K562 (cell line): ENCODE measurements at regions not wholly inside any gene's neighbourhood (a gene's known extent, or its start where the extent isn't known, plus 50 kb on each side); places are given as distances from the start of the nearest gene placed in this dataset.

Experiments used
- ATAC-seq: fragments of 200-7000 bp; cut with Tn5 transposase; 3 replicates; pipeline ENCODE4 v1.9.1; 2020; ENCODE audit warnings: moderate library complexity
- BruUV-seq: library from RNA; stranded (reverse); fragments of 400-500 nt; replicated peaks from 2 replicates; lab custom pipeline; 2021; lab: Mats Ljungman, UMichigan
- CTCF ChIA-PET: fragments of 300-600 bp; formaldehyde crosslinking; extraction: SDS; loops from one replicate; lab custom pipeline; 2021; ENCODE audit warnings: low intra/inter-chr PET ratio; lab: Yijun Ruan, JAX
- POLR2A ChIA-PET: fragments of 300-600, 350-650 bp; sonication (Branson Sonifier 250); formaldehyde crosslinking; extraction: SDS; loops from one replicate; lab custom pipeline; 2021; ENCODE audit warnings: antibody characterized with exemption, inconsistent platforms; lab: Yijun Ruan, JAX
- DNase-seq, 4 experiments: peaks; one replicate each; pipeline versions ENCODE4 v3.0.0 to v3.0.0-alpha.2; 2011 to 2018; ENCODE audit warnings: low spot score in 3 of 4, mixed read lengths in 3 of 4; ENCODE audit errors: extremely low read depth in 1 of 4
- FAIRE-seq: peaks from 2 replicates; lab custom pipeline; 2011; peaks lifted over from hg19 to GRCh38; lab: Jason Lieb, UNC
- H2AFZ ChIP-seq: 2 replicates; pipeline ENCODE4 v1.6.0; 2011; ENCODE audit warnings: low read depth, low read length, control low read depth, inconsistent platforms
- H3K27ac ChIP-seq: fragments of 200-600 bp; 3 replicates; pipeline ENCODE4 v1.8.0; 2011; ENCODE audit warnings: low read depth, mild to moderate bottlenecking, control low read depth, inconsistent platforms, low read length, moderate library complexity, mixed read lengths; ENCODE audit errors: extremely low read depth
- H3K27me3 ChIP-seq, 2 experiments: fragments of 300-600 bp in 1 of 2; 2 replicates in 1 of 2; 3 replicates in 1 of 2; pipeline versions ENCODE4 v1.6.0 to v1.8.0; 2011; ENCODE audit warnings: inconsistent platforms in 2 of 2, low read length in 2 of 2, mild to moderate bottlenecking in 1 of 2, mixed read lengths in 1 of 2, moderate library complexity in 1 of 2; ENCODE audit not compliant: control insufficient read depth in 2 of 2, insufficient read depth in 2 of 2
- H3K36me3 ChIP-seq: fragments of 300-600 bp; 3 replicates; pipeline ENCODE4 v1.8.0; 2011; ENCODE audit warnings: mild to moderate bottlenecking, low read length, inconsistent platforms; ENCODE audit not compliant: control insufficient read depth, insufficient read depth
- H3K4me1 ChIP-seq, 2 experiments: fragments of 200-600 bp in 1 of 2; replicated peaks in 1 of 2; 2 replicates in 1 of 2; 3 replicates in 1 of 2; pipeline versions ENCODE4 v1.5.1 to v1.8.0; 2011; ENCODE audit warnings: inconsistent platforms in 2 of 2, low read length in 2 of 2, mild to moderate bottlenecking in 1 of 2, mixed read lengths in 1 of 2, moderate library complexity in 1 of 2; ENCODE audit not compliant: control insufficient read depth in 2 of 2, insufficient read depth in 2 of 2
- H3K4me2 ChIP-seq: 2 replicates; pipeline ENCODE4 v1.6.1; 2011; ENCODE audit warnings: low read length, control low read depth, inconsistent platforms, mixed read lengths; ENCODE audit not compliant: insufficient read depth
- H3K4me3 ChIP-seq: fragments of 200-600 bp; sonication (generic), shearing (Covaris generic); 2 replicates; pipeline ENCODE4 v1.5.1; 2016; ENCODE audit warnings: control low read depth, inconsistent platforms
- H3K79me2 ChIP-seq: fragments of 200-600 bp; 3 replicates; pipeline ENCODE4 v1.8.0; 2011; ENCODE audit warnings: low read length, inconsistent platforms; ENCODE audit not compliant: control insufficient read depth, insufficient read depth
- H3K9ac ChIP-seq, 2 experiments: 2 replicates each; pipeline versions ENCODE4 v1.6.0 to v1.6.1; 2011; ENCODE audit warnings: low read depth in 2 of 2, low read length in 2 of 2, control low read depth in 1 of 2, inconsistent platforms in 1 of 2, mild to moderate bottlenecking in 1 of 2, mixed read lengths in 1 of 2; ENCODE audit not compliant: insufficient read depth in 1 of 2
- H3K9me1 ChIP-seq: one replicate; pipeline ENCODE4 v1.6.0; 2011; ENCODE audit warnings: inconsistent platforms, mild to moderate bottlenecking, low read length, moderate library complexity; ENCODE audit not compliant: control insufficient read depth, insufficient read depth
- H3K9me3 ChIP-seq: replicated peaks from 2 replicates; pipeline ENCODE4 v1.5.1; 2011; ENCODE audit warnings: low read depth, low read length, inconsistent platforms; ENCODE audit not compliant: control insufficient read depth, insufficient read depth
- H4K20me1 ChIP-seq: replicated peaks from 2 replicates; pipeline ENCODE4 v1.6.1; 2011; ENCODE audit warnings: low read length, inconsistent platforms, mixed read lengths; ENCODE audit not compliant: control insufficient read depth, insufficient read depth
- FOXA1 ChIP-seq: fragments of 450-650 bp; IDR thresholded peaks from 2 replicates; pipeline ENCODE4 v1.6.1; 2016; ENCODE audit warnings: mild to moderate bottlenecking, borderline replicate concordance
- GTF2F1 ChIP-seq: IDR thresholded peaks from 2 replicates; pipeline ENCODE4 v1.6.1; 2011; ENCODE audit warnings: low read depth, low read length, improper control_type of control experiment
- HNRNPL ChIP-seq: fragments of 200-400 bp; formaldehyde crosslinking; IDR thresholded peaks from 2 replicates; pipeline ENCODE4 v1.6.1; 2017; ENCODE audit warnings: low read depth, mild to moderate bottlenecking, low read length
- KAT2B ChIP-seq: IDR thresholded peaks from one replicate; pipeline ENCODE4 v1.6.1; 2012; ENCODE audit warnings: low read depth, mild to moderate bottlenecking, control low read depth, inconsistent platforms, low read length, moderate library complexity
- NONO ChIP-seq, 2 experiments: fragments of 200-400 bp in 1 of 2; fragments of 450-650 bp in 1 of 2; formaldehyde crosslinking in 1 of 2; IDR thresholded peaks; 2 replicates each; pipeline ENCODE4 v1.6.1; 2017; ENCODE audit warnings: low read depth in 2 of 2, mild to moderate bottlenecking in 2 of 2, moderate library complexity in 2 of 2, low read length in 1 of 2
- SMARCA5 ChIP-seq: fragments of 450-650 bp; IDR thresholded peaks from 2 replicates; pipeline ENCODE4 v1.6.1; 2016
- SOX6 ChIP-seq: fragments of 450-650 bp; IDR thresholded peaks from 2 replicates; pipeline ENCODE4 v1.6.1; 2014; ENCODE audit warnings: mild to moderate bottlenecking
- ZNF282 ChIP-seq: sonication (generic); formaldehyde crosslinking; IDR thresholded peaks from 2 replicates; pipeline ENCODE4 v1.8.1; 2023; ENCODE audit warnings: missing genetic modification reagents
- WGBS: fragments of 100-300 bp; shearing (Covaris generic); methylation state at CpG from one replicate; pipeline ENCODE4 v1.1.6; 2016; ENCODE audit warnings: low coverage, mixed read lengths; ENCODE audit not compliant: insufficient coverage; ENCODE audit errors: missing lambda C conversion rate; 5-methylcytosine and 5-hydroxymethylcytosine counted together
- in situ Hi-C: fragments of 300-500 bp; cut with MboI; formaldehyde crosslinking; loops from 4 replicates; pipeline ENCODE4 v1.15.0; 2018; ENCODE audit warnings: inconsistent platforms, mixed read lengths
- intact Hi-C: fragments of 100-400 bp; cut with micrococcal nuclease; formaldehyde crosslinking; loops from 2 replicates; pipeline ENCODE4 v1.14.2; 2022
- TF ChIP-seq, protein P1 (sequence below): fragments of 450-650 bp; IDR thresholded peaks from 2 replicates; pipeline ENCODE4 v1.6.1; 2016; ENCODE audit warnings: mild to moderate bottlenecking
- TF ChIP-seq, protein P2 (sequence below): fragments of 250-450 bp; sonication (Bioruptor Pico); IDR thresholded peaks from 2 replicates; pipeline ENCODE4 v1.8.0; 2022; ENCODE audit warnings: moderate library complexity, mild to moderate bottlenecking, inconsistent platforms
- TF ChIP-seq, protein P3 (sequence below), 3 experiments: fragments of 200-800 bp in 1 of 3; sonication (Bioruptor generic) in 1 of 3; sonication (generic) in 1 of 3; formaldehyde crosslinking in 1 of 3; IDR thresholded peaks; 2 replicates each; pipeline versions ENCODE4 v1.6.1 to v1.8.0; 2016 to 2022; ENCODE audit warnings: mild to moderate bottlenecking in 2 of 3, missing compliant biosample characterization in 2 of 3, missing genetic modification characterization in 2 of 3, missing genetic modification reagents in 1 of 3
- TF ChIP-seq, protein P4 (sequence below): sonication (generic); formaldehyde crosslinking; IDR thresholded peaks from 2 replicates; pipeline ENCODE4 v1.8.1; 2023; ENCODE audit warnings: mild to moderate bottlenecking, missing genetic modification reagents
- TF ChIP-seq, protein P5 (sequence below): IDR thresholded peaks from 2 replicates; pipeline ENCODE4 v1.6.1; 2011; ENCODE audit not compliant: insufficient read length; ENCODE audit errors: extremely low read depth
- TF ChIP-seq, protein P6 (sequence below): fragments of 450-650 bp; IDR thresholded peaks from one replicate; pipeline ENCODE4 v1.6.1; 2018; ENCODE audit warnings: mild to moderate bottlenecking, moderate library complexity; ENCODE audit not compliant: partially characterized antibody

DNA sequence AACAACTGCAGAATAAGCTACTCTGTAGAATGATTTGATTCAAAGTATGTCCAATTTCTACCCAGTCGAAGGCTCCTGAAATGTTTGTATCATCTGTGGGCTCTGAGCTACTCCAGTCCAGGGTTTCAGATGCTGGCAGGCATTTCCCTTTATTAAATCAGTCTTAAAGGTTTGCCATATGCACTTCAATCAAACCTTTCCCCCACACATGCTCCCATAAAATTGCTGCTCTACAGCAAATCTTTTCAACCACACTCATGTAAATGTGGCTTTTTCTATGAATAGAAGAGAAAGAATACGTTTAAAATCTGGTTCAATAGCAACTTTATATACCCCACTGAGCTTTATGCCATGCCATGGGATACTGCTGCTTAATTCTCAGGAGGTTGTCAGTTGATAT is 242.4 kb upstream of the MAP3K7 start:
- CTCF ChIA-PET: no interaction called here
- TF ChIP-seq NONO (IDR thresholded peaks at IDR 0.05; ENCODE audit: low read depth in 2 of 2, low read length in 1 of 2) (no peak), FOXA1 (no peak), SMARCA5 (no peak), ZNF282 (CRISPR knock-in tag) (no peak), SOX6 (no peak), GTF2F1 (no peak), KAT2B (no peak), HNRNPL (no peak)
- TF ChIP-seq, protein P1, sequence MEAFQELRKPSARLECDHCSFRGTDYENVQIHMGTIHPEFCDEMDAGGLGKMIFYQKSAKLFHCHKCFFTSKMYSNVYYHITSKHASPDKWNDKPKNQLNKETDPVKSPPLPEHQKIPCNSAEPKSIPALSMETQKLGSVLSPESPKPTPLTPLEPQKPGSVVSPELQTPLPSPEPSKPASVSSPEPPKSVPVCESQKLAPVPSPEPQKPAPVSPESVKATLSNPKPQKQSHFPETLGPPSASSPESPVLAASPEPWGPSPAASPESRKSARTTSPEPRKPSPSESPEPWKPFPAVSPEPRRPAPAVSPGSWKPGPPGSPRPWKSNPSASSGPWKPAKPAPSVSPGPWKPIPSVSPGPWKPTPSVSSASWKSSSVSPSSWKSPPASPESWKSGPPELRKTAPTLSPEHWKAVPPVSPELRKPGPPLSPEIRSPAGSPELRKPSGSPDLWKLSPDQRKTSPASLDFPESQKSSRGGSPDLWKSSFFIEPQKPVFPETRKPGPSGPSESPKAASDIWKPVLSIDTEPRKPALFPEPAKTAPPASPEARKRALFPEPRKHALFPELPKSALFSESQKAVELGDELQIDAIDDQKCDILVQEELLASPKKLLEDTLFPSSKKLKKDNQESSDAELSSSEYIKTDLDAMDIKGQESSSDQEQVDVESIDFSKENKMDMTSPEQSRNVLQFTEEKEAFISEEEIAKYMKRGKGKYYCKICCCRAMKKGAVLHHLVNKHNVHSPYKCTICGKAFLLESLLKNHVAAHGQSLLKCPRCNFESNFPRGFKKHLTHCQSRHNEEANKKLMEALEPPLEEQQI: no peak
- TF ChIP-seq, protein P2, sequence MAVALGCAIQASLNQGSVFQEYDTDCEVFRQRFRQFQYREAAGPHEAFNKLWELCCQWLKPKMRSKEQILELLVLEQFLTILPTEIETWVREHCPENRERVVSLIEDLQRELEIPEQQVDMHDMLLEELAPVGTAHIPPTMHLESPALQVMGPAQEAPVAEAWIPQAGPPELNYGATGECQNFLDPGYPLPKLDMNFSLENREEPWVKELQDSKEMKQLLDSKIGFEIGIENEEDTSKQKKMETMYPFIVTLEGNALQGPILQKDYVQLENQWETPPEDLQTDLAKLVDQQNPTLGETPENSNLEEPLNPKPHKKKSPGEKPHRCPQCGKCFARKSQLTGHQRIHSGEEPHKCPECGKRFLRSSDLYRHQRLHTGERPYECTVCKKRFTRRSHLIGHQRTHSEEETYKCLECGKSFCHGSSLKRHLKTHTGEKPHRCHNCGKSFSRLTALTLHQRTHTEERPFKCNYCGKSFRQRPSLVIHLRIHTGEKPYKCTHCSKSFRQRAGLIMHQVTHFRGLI (CRISPR knock-in tag): no peak
- TF ChIP-seq, protein P3, sequence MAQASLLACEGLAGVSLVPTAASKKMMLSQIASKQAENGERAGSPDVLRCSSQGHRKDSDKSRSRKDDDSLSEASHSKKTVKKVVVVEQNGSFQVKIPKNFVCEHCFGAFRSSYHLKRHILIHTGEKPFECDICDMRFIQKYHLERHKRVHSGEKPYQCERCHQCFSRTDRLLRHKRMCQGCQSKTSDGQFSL (CRISPR knock-in tag; IDR thresholded peaks at IDR 0.05): no peak
- TF ChIP-seq, protein P3 (tag; IDR thresholded peaks at IDR 0.05): no peak
- TF ChIP-seq, protein P4, sequence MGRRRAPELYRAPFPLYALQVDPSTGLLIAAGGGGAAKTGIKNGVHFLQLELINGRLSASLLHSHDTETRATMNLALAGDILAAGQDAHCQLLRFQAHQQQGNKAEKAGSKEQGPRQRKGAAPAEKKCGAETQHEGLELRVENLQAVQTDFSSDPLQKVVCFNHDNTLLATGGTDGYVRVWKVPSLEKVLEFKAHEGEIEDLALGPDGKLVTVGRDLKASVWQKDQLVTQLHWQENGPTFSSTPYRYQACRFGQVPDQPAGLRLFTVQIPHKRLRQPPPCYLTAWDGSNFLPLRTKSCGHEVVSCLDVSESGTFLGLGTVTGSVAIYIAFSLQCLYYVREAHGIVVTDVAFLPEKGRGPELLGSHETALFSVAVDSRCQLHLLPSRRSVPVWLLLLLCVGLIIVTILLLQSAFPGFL (CRISPR knock-in tag): no peak
- TF ChIP-seq, protein P5, sequence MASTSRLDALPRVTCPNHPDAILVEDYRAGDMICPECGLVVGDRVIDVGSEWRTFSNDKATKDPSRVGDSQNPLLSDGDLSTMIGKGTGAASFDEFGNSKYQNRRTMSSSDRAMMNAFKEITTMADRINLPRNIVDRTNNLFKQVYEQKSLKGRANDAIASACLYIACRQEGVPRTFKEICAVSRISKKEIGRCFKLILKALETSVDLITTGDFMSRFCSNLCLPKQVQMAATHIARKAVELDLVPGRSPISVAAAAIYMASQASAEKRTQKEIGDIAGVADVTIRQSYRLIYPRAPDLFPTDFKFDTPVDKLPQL: no peak
- TF ChIP-seq, protein P6, sequence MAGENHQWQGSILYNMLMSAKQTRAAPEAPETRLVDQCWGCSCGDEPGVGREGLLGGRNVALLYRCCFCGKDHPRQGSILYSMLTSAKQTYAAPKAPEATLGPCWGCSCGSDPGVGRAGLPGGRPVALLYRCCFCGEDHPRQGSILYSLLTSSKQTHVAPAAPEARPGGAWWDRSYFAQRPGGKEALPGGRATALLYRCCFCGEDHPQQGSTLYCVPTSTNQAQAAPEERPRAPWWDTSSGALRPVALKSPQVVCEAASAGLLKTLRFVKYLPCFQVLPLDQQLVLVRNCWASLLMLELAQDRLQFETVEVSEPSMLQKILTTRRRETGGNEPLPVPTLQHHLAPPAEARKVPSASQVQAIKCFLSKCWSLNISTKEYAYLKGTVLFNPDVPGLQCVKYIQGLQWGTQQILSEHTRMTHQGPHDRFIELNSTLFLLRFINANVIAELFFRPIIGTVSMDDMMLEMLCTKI: no peak

More for the DNA sequence above, 242.4 kb upstream of the MAP3K7 start:
- no peaks in the 10 kb centered on the region for H3K9me3 ChIP-seq
- H4K20me1 ChIP-seq: no peaks in the 10 kb centered on the region
- no peaks in the 10 kb centered on the region for H3K36me3 ChIP-seq
- FAIRE-seq (no peak), ATAC-seq (no peak), DNase-seq (no peak)
- no peaks in the 10 kb centered on the region for H3K4me1 ChIP-seq
- in situ Hi-C loops: no loop called here
- H3K4me2 ChIP-seq: no peak overlapping the region
- no peak overlapping the region for H3K9ac ChIP-seq
- H3K9me1 ChIP-seq: no peaks in the 10 kb centered on the region
- no peaks in the 10 kb centered on the region for H3K27me3 ChIP-seq
- no TSS peak for BruUV-seq
- intact Hi-C loops: no loop called here
- H3K79me2 ChIP-seq: no peaks in the 10 kb centered on the region
- WGBS: 3% methylated on average over 2 of the region's 2 CpGs
- POLR2A ChIA-PET: no interaction called here
- H3K4me3 ChIP-seq: no peak overlapping the region
- H2AFZ ChIP-seq: no peak overlapping the region
- H3K27ac ChIP-seq: no peak overlapping the region
